HG03280 (cell line): ENCODE measurements at regions not wholly inside any gene's neighbourhood (a gene's known extent, or its start where the extent isn't known, plus 50 kb on each side); places are given as distances from the start of the nearest gene placed in this dataset.
"Not testable (repeated sequence)": the region's sequence is repeated elsewhere in the genome, so short reads cannot be mapped to it uniquely, and the experiment has no call there.

Source experiments
- ATAC-seq: cut with Tn5 transposase; IDR thresholded peaks from one replicate; pipeline ENCODE4 v1.9.1; 2021; ENCODE audit warnings: mild to moderate bottlenecking, moderate library complexity; ENCODE audit not compliant: unreplicated experiment

DNA sequence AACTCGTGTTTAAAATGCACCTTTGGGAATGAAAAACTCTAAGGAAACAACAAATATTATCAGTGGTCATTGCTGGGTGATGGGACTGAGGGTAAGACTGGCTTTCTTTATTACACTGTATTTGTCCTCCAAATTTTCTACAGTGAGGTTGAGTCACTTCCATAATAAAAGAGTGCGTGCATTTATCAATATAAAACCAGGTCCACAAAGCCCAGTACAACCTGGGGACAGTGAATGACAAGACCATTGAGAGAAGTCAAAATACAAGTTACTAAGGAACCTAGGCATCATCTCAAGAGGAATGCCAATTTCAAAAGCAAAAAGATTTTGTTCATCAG is 76.4 kb downstream of the MAGED4 start:
- ATAC-seq, result peak; percentile 5

DNA sequence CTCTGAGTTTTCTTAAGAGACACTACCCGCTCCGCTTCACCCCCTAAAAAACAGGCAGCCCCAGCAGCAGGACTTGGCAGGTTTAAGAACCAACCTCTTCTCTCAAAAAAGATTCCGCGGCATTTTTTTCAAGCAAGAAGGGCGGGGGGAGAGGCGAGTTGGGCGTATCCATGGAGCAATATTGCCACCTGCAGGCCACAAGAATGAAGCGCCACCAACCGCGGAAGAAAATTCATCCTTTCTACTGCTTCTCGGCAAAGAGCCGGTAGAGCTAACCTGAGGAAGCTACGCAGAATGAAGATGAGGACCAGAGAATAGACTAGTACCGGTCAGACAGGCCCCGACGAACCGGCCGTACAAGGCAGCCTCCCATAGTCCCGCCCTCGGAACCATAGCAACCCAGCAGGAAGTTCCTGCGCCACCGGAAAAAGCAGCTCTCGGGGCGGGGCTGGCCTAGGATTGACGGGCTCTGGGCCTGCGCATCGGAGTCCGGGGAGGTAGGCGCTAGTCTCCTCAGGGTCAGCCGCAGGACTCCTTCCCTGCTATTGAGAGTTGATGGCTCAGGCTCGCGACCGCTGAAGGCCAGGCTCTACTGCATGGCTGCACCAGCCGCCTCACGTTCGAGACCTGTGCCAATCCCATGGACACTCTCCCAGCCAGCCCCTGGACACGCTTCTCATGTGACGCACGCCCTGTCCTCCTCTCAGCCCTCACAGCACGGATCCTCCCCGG is 76.9 kb downstream of the MAGED4 start:
- ATAC-seq, result peak; percentile 97

DNA sequence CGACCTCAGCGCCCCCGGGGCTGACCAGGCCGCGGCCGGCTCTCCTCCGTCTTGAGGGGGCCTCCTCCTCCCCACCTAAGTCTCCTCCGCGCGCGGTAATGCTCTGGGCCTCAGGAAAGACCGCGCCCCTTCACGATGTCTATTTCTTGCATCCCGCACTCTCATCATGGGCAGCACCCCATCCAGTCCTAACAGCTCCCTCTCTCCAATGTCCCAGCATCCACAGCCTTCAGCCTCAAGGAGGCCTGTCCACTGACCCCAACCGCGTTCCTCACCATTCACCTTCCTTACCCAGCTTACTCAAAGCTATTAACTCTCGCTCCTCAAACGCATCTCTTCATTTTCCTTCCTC is 77.5 kb downstream of the MAGED4 start:
- ATAC-seq, result no peak

DNA sequence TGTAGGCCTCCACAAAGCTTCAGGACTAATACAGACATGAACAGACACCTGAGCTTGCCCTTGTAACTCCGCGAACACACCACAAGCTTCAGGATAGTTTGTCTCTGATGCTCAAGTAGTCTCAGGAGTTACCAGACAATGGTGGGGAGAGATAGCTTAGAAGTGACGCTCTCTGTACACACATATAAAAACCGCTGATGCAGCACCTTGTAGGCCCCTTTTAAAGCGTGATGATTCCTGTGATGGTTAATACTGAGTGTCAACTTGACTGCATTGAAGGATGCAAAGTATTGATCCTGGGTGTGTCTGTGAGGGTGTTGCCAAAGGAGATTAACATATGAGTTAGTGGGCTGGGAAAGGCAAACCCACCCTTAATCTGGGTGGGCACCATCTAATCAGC is 78.7 kb downstream of the MAGED4 start:
- ATAC-seq, result no peak

DNA sequence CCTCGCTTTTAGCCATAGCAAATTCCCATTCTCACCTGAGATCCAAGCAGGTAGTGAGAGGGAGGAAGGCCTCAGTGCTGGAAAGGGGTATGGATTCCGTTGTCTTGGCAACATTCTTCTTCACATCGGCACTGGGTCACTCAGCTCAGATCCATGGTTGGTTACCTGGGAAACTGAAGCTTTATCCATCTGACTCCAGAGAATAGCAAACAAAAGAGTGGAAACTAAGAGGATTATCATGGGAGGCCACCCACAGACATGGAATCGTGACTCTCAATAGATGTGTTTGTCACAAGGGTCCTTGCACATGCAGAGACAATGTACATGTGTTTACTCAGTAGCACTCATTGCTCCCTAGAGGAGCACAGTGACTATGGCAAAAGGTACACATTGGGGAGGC is 81.0 kb downstream of the MAGED4 start:
- no peak for ATAC-seq

DNA sequence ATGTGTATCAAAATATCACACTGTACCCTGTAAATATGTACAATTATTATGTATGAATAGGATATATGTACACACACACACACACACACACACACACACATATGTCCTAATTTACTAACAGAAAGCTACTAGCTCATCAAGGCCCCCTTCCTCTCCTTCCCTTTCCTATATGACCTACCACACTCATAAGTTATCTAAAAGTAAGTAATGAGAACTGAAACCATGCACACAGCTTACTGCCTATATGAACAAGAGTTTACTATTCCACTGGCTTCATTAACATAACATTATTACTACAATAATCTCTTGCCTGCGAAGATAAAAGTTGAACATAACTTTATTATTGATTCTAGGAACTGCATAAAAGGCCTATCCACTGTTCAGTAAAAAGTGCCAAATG is 83.8 kb downstream of the MAGED4 start:
- not testable (repeated sequence) for ATAC-seq

DNA sequence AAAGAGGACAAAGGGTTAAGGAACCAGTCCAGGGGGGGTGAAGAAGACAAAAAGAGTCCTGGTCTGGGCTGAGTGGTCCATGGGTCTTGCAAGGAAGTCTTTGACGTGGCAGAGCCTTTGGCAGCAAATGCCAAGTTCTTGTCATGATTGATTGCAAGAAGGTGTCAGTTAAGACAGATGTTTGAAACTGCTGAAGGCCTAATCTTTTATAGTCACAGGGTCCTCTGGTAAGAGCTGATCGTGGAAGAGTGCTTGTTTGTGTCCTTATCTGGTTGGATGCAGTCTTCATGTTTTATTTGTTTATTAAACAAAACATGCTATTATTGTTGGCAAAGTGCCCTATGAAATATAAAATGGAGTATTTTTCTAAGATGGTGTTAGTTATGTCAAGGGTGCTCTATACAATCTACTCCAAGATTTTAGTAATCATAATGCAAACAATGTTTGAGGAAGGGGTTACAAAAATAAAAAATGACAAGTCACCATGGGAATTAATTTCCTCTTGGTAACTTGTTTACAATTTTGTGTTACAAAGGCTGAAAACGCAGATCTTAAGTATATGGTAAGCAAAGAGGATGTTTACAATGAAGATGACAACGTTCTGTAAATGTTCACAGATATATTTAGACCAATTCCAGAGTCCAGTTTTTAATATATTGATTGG is 85.9 kb downstream of the MAGED4 start:
- ATAC-seq, result no peak

DNA sequence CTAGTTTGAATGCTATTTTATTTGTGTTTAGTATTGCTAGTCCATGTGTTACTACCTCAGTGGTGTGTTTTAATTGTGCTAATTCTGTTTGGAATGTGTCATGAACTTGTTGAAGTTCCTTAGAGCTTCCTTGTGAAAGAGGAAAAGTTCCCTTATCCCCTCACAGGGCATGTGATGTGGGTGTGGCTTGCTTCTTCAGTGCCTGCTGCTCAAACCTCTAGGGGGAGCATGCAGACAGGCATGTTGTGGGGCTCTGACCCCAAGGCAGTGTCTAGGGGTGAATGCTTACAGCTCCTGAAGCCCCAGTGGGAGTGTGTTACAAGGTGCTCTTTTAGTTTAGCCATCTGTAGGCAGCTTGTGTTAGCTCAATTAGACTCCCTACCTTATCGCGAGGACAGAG is 86.5 kb downstream of the MAGED4 start:
- ATAC-seq, result no peak

DNA sequence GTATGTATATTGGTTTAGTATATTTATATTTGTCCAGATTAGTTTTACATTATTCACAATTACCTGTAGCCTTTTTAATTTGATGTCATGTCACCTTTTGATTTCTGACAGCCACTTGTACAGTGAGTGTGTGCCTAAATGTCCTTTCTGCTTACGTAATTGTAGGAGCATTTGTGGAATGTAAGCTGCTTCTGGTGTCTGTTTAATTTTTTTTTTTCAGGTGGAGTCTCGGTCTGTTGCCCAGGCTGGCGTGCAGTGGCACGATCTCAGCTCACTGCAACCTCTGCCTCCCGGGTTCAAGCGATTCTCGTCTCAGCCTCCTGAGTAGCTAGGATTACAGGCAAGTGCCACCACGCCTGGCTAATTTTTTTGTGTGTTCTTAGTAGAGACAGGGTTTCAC is 91.2 kb upstream of the XAGE2 start:
- ATAC-seq, result no peak

DNA sequence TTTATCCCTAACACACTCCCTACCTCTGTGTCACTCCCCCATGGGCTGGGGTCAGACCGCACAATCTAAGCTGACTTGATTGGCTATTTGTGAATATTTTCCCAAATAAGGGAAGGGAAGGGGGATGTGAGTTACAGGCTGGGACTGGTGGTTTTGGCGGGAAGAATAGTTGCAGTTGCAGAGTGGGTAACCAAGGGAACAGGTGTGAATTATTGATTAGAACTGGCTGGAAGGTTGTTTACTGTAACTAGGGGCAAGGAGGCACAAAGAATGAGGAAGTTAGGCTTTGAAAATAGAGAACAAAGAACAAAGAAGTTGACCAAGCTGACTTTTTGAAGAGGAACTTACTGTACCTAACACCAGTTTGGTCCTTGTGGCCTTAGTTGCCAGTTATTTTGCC is 88.0 kb upstream of the XAGE2 start:
- no peak for ATAC-seq

DNA sequence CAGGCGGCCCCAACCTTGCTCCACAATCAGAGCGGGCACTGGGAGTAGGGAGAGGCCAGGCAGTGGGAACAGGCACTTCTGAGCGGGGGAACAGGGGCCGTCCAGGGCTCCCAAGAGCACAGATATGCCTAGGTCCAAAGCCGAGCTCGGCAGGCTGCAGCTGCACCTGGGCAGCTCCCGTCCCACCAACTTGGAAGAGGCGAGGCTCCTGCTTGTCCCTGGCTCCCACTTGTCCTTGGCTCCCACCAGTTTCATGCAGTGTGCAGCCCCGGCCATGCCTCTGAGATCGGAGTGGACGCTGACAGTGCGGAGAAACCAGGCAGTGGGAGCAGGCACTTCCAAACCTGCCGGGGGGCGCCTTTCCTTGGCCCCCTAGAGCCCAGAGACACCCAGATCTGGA is 84.0 kb upstream of the XAGE2 start:
- no peak for ATAC-seq

DNA sequence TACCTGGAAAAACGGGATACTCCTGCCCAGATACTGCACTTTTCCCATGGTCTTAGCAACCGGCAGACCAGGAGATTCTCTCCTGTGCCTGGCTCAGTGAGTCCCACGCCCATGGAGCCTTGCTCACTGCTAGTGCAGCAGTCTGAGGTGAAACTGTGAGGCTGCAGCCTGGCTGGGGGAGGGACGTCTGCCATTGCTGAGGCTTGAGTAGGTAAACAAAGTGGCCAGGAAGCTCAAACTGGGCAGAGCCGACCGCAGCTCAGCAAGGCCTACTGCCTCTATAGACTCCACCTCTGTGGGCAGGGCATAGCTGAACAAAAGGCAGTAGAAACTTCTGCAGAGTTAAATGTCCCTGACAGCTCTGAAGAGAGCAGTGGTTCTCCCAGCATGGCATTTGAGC is 69.9 kb upstream of the XAGE2 start:
- ATAC-seq, result not testable (repeated sequence)

DNA sequence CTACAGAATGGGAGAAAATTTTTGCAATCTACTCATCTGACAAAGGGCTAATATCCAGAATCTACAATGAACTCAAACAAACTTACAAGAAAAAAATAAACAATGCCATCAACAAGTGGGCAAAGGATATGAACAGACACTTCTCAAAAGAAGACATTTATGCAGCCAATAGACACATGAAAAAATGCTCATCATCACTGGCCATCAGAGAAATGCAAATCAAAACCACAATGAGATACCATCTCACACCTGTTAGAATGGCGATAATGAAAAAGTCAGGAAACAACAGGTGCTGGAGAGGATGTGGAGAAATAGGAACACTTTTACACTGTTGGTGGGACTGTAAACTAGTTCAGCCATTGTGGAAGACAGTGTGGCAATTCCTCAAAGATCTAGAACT is 60.3 kb upstream of the XAGE2 start:
- ATAC-seq, result not testable (repeated sequence)
